ENCODE measurements at regions not wholly inside any gene's neighbourhood (a gene's known extent, or its start where the extent isn't known, plus 50 kb on each side); places are given as distances from the start of the nearest gene placed in this dataset.
"Not testable (repeated sequence)": the region's sequence is repeated elsewhere in the genome, so short reads cannot be mapped to it uniquely, and the experiment has no call there.

- TF ChIP-seq CTCF, POLR2A (IDR thresholded peaks at IDR 0.05): not testable (repeated sequence)
Measured at GRCh38 chr4:189736656-189737055, 204.0 kb upstream of the FRG1 start.
